Upper lobe of left lung (tissue), 6 donors: ENCODE measurements at regions not wholly inside any gene's neighbourhood (a gene's known extent, or its start where the extent isn't known, plus 50 kb on each side); places are given as distances from the start of the nearest gene placed in this dataset.

Source experiments
- ATAC-seq, 2 donors: fragments of 200-7000 bp; cut with Tn5 transposase; one replicate each; pipeline ENCODE4 v1.9.1; 2022; ENCODE audit warnings: mild to moderate bottlenecking in 2 of 2, moderate library complexity in 2 of 2; ENCODE audit not compliant: low FRiP score in 2 of 2
- DNase-seq, 2 donors: peaks; one replicate each; pipeline ENCODE4 v3.0.0-alpha.2; 2019 to 2020
- H3K27ac ChIP-seq, 4 donors: fragments of 200-600 bp; sonication (generic); one replicate each; pipeline ENCODE4 v1.5.1; 2016 to 2019
- H3K27me3 ChIP-seq, 4 donors: fragments of 200-600 bp; sonication (generic); one replicate each; pipeline ENCODE4 v1.5.1; 2017 to 2019
- H3K36me3 ChIP-seq, 4 donors: fragments of 200-600 bp; sonication (generic); one replicate each; pipeline ENCODE4 v1.5.1; 2016 to 2019
- H3K4me1 ChIP-seq, 4 donors: fragments of 200-600 bp; sonication (generic); one replicate each; pipeline ENCODE4 v1.5.1; 2018 to 2019
- H3K4me3 ChIP-seq, 4 donors: fragments of 200-600 bp; sonication (generic); one replicate each; pipeline ENCODE4 v1.5.1; 2017 to 2019; ENCODE audit warnings: mild to moderate bottlenecking in 2 of 4, moderate library complexity in 1 of 4
- H3K9me3 ChIP-seq, 4 donors: fragments of 200-600 bp; sonication (generic); one replicate each; pipeline ENCODE4 v1.5.1; 2018 to 2019
- EP300 ChIP-seq, 4 donors: sonication (generic); formaldehyde crosslinking; IDR thresholded peaks; one replicate each; pipeline ENCODE4 v1.5.1; 2017; ENCODE audit warnings: antibody characterized with exemption in 4 of 4, control low read depth in 2 of 4
- POLR2A ChIP-seq, 4 donors: fragments of 450-650 bp; IDR thresholded peaks; one replicate each; pipeline ENCODE4 v1.5.1; 2016 to 2017; ENCODE audit warnings: antibody characterized with exemption in 4 of 4, mild to moderate bottlenecking in 2 of 4
- POLR2AphosphoS5 ChIP-seq, 2 donors: sonication (generic); formaldehyde crosslinking; IDR thresholded peaks; one replicate each; pipeline ENCODE4 v1.5.1; 2017; ENCODE audit warnings: antibody characterized with exemption in 2 of 2
- WGBS, 2 donors: methylation state at CpG; one replicate each; pipeline ENCODE4 v1.1.5; 2017 to 2018; 5-methylcytosine and 5-hydroxymethylcytosine counted together
- TF ChIP-seq, protein P1 (sequence below), 6 experiments: fragments of 450-650 bp in 4 of 6; fragments of 200-600 bp in 2 of 6; sonication (generic) in 2 of 6; IDR thresholded peaks; one replicate each; pipeline ENCODE4 v1.5.1; 2016 to 2019; ENCODE audit warnings: antibody characterized with exemption in 6 of 6
- donor health status: DM: no; HTN: no; CAD: no; lungs with moderate emphysema.
- donor health status: DM: no; HTN: yes; CAD: no; lungs with severe emphysema.

DNA sequence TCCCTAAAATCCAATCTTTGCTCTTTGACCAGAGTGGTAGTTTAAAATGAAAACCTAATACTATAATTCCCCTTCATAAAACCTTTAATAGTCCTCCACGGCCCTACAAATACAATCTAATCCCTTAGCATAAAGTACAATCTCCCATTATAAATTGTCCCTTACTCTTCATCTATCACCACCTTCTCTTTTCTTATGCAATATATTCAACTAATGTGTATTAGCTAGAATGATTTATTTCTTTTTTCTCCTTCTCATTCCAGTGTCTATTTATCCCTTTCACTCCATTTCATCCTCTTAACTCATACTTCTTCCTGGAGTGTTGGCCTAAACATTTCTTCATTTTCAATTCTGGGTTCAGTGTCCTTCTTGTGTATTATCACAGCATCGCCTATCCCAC is 872.1 kb upstream of the PCDH20 start:
- TF ChIP-seq POLR2AphosphoS5 (IDR thresholded peaks at IDR 0.05) (no peak), POLR2A (IDR thresholded peaks at IDR 0.05) (no peak), EP300 (IDR thresholded peaks at IDR 0.05) (no peak)
- TF ChIP-seq, protein P1, sequence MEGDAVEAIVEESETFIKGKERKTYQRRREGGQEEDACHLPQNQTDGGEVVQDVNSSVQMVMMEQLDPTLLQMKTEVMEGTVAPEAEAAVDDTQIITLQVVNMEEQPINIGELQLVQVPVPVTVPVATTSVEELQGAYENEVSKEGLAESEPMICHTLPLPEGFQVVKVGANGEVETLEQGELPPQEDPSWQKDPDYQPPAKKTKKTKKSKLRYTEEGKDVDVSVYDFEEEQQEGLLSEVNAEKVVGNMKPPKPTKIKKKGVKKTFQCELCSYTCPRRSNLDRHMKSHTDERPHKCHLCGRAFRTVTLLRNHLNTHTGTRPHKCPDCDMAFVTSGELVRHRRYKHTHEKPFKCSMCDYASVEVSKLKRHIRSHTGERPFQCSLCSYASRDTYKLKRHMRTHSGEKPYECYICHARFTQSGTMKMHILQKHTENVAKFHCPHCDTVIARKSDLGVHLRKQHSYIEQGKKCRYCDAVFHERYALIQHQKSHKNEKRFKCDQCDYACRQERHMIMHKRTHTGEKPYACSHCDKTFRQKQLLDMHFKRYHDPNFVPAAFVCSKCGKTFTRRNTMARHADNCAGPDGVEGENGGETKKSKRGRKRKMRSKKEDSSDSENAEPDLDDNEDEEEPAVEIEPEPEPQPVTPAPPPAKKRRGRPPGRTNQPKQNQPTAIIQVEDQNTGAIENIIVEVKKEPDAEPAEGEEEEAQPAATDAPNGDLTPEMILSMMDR (IDR thresholded peaks at IDR 0.05): no peak
- no peaks in the 10 kb centered on the region for H3K9me3 ChIP-seq
- no peak overlapping the region for H3K4me3 ChIP-seq
- DNase-seq (no peak), ATAC-seq (no peak)
- no peaks in the 10 kb centered on the region for H3K27me3 ChIP-seq
- H3K36me3 ChIP-seq: no peaks in the 10 kb centered on the region
- no peaks in the 10 kb centered on the region for H3K4me1 ChIP-seq
- 66 to 88% methylated on average over 2 of the region's 2 CpGs for WGBS, 2 donors
- H3K27ac ChIP-seq: no peak overlapping the region

DNA sequence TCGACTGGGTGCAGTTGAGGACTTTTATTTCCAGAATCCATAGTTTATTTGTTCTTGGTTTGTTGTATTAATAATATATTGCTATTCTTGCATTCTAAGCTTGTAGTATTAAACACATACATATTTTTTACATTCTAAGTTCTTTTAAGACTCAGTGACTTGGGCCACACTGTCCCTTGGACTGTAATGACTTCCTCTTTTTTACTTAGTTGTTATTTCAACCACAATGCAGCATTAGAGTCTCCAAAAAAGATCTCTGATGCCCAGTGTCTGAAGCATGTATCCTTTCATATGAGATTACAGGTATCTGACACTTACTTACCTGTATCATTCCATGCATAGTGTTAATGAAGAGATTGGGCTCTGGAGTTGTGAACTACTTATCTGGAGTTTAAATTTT is 864.9 kb upstream of the PCDH20 start:
- Histone ChIP-seq H3K9me3 (no peaks in the 10 kb centered on the region), H3K36me3 (no peaks in the 10 kb centered on the region), H3K4me3 (no peak overlapping the region), H3K4me1 (no peaks in the 10 kb centered on the region), H3K27me3 (no peaks in the 10 kb centered on the region), H3K27ac (no peak overlapping the region)
- no peak for ATAC-seq
- WGBS, 2 donors: 66 to 74% methylated on average over 1 of the region's 1 CpG
- no peak for TF ChIP-seq POLR2AphosphoS5 (IDR thresholded peaks at IDR 0.05)
- TF ChIP-seq, protein P1 (IDR thresholded peaks at IDR 0.05): no peak
- no peak for TF ChIP-seq POLR2A (IDR thresholded peaks at IDR 0.05)
- no peak for TF ChIP-seq EP300 (IDR thresholded peaks at IDR 0.05)
- DNase-seq: no peak

DNA sequence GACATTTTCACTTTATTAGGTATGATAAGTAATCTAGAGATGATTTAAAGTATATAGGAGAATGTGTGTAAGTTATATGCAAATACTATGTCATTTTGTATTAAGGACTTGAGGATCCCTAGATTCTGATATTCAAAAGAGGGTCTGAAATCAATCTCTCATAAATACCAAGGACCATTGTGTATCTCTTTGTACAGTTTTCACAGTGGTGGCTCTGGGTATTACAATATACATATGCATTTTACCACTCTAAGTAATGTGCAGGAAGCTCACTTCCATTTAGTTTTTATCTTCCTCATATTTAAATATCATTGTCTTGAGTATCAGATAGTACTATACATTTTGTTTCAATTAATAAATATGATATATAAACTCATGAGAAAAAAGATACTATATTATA is 862.6 kb upstream of the PCDH20 start:
- no peaks in the 10 kb centered on the region for H3K4me1 ChIP-seq
- no peaks in the 10 kb centered on the region for H3K9me3 ChIP-seq
- no peak overlapping the region for H3K27ac ChIP-seq
- TF ChIP-seq EP300 (IDR thresholded peaks at IDR 0.05) (no peak), POLR2A (IDR thresholded peaks at IDR 0.05) (no peak), POLR2AphosphoS5 (IDR thresholded peaks at IDR 0.05) (no peak)
- TF ChIP-seq, protein P1 (IDR thresholded peaks at IDR 0.05): no peak
- ATAC-seq (no peak), DNase-seq (no peak)
- no peaks in the 10 kb centered on the region for H3K27me3 ChIP-seq
- H3K4me3 ChIP-seq: no peak overlapping the region
- H3K36me3 ChIP-seq: no peaks in the 10 kb centered on the region

DNA sequence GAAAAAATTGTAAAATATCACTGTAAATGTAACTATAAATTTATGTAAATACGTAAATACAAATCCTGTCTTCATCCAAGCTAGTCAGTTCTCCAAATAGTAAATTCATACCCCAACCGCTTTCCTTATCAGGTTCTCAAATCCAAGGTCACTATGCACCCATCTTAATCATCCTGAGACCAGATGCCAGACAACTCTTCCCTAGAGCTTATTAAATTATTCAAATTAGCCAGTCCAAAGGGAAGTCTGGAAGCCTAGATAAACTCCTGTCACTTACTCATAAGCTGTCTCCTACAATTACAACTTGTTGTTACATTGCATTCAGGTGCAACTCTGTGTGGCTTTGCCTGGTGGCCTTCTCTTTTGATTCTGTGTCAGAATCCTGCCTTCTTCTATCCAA is 836.1 kb upstream of the PCDH20 start:
- TF ChIP-seq EP300 (IDR thresholded peaks at IDR 0.05) (no peak), POLR2AphosphoS5 (IDR thresholded peaks at IDR 0.05) (no peak), POLR2A (IDR thresholded peaks at IDR 0.05) (no peak)
- TF ChIP-seq, protein P1 (IDR thresholded peaks at IDR 0.05): no peak
- no peak overlapping the region for H3K27ac ChIP-seq
- ATAC-seq: no peak
- H3K27me3 ChIP-seq: no peaks in the 10 kb centered on the region
- peaks cover 0 to 3% (median 0%) of the 10 kb centered on the region in 4 donors for H3K4me1 ChIP-seq
- no peaks in the 10 kb centered on the region for H3K36me3 ChIP-seq
- WGBS, 2 donors: 81 to 92% methylated on average over 2 of the region's 2 CpGs
- DNase-seq: no peak
- no peak overlapping the region for H3K4me3 ChIP-seq
- H3K9me3 ChIP-seq: no peaks in the 10 kb centered on the region

DNA sequence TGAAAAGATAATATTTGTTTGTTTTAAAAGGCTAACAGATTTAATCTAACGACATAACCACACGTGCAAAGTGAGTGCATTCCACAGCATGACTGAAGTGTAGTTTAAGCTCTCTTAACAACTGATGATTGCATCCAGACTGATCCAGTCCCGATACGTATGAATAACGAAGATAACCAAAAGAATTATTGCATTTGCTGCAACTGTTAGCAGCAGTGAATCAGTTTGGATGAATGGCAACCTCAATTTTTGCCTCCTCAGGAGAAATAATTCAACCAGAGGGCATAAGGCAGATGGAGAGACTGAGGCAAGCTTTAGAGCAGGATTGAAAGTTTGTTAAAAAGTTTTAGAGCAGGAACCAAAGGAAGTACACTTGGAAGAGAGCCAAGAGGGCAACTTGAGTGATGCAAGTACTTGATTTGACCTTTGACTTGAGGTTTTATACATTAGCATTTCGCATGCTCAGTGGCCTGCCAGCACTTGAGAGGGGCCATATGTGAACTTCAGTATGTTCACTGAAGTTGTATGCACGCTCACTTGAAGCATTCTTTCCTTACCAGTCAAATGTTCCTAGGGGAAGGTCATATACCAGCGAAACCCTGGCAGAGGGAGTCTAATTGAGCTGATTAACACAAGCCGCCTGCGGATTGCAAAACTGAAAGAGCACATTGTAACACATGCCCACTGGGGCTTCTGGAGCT is 835.0 kb upstream of the PCDH20 start:
- ATAC-seq (no peak), DNase-seq (no peak)
- WGBS, 2 donors: 55 to 69% methylated on average over 10 of the region's 10 CpGs
- Histone ChIP-seq H3K9me3 (no peaks in the 10 kb centered on the region), H3K27ac (no peak overlapping the region), H3K4me3 (no peak overlapping the region), H3K27me3 (no peaks in the 10 kb centered on the region), H3K36me3 (no peaks in the 10 kb centered on the region), H3K4me1 (peaks cover 0 to 3% (median 0%) of the 10 kb centered on the region in 4 donors)
- TF ChIP-seq POLR2A (IDR thresholded peaks at IDR 0.05) (no peak), EP300 (IDR thresholded peaks at IDR 0.05) (no peak), POLR2AphosphoS5 (IDR thresholded peaks at IDR 0.05) (no peak)
- TF ChIP-seq, protein P1 (IDR thresholded peaks at IDR 0.05): no peak
